KMS-11 (cell line): ENCODE measurements at regions not wholly inside any gene's neighbourhood (a gene's known extent, or its start where the extent isn't known, plus 50 kb on each side); places are given as distances from the start of the nearest gene placed in this dataset.

Experiments used
- H2AFZ ChIP-seq: fragments of 200-600 bp; sonication (generic); 2 replicates; pipeline ENCODE4 v1.6.1; 2016; ENCODE audit warnings: antibody characterized with exemption, mixed run types, low read depth
- H3K27ac ChIP-seq: fragments of 200-600 bp; sonication (generic); 2 replicates; pipeline ENCODE4 v1.6.1; 2016; ENCODE audit warnings: mild to moderate bottlenecking, mixed run types
- H3K27me3 ChIP-seq: fragments of 200-600 bp; sonication (generic); 2 replicates; pipeline ENCODE4 v1.6.1; 2017; ENCODE audit warnings: mild to moderate bottlenecking, low read depth, mixed run types, moderate library complexity; ENCODE audit not compliant: insufficient read depth
- H3K36me3 ChIP-seq: fragments of 200-600 bp; sonication (generic); 2 replicates; pipeline ENCODE4 v1.6.1; 2017; ENCODE audit warnings: mild to moderate bottlenecking, mixed run types; ENCODE audit not compliant: insufficient read depth
- H3K4me1 ChIP-seq: fragments of 200-600 bp; sonication (generic); 2 replicates; pipeline ENCODE4 v1.6.1; 2016; ENCODE audit warnings: mild to moderate bottlenecking, low read depth, mixed run types; ENCODE audit not compliant: poor library complexity, severe bottlenecking
- H3K4me2 ChIP-seq: fragments of 200-600 bp; sonication (generic); 2 replicates; pipeline ENCODE4 v1.7.0; 2016; ENCODE audit warnings: mild to moderate bottlenecking, mixed run types
- H3K4me3 ChIP-seq: fragments of 200-600 bp; sonication (generic); IDR thresholded peaks from 2 replicates; pipeline ENCODE4 v1.6.1; 2017; ENCODE audit warnings: low read depth, low read length, mixed read lengths; ENCODE audit not compliant: insufficient read depth
- H3K79me2 ChIP-seq: fragments of 200-600 bp; sonication (generic); 2 replicates; pipeline ENCODE4 v1.6.1; 2016; ENCODE audit warnings: low read depth, mixed run types; ENCODE audit not compliant: insufficient read depth
- H3K9ac ChIP-seq: fragments of 200-600 bp; sonication (generic); 2 replicates; pipeline ENCODE4 v1.6.1; 2016; ENCODE audit warnings: mild to moderate bottlenecking, mixed run types
- H4K20me1 ChIP-seq: fragments of 200-600 bp; sonication (generic); 2 replicates; pipeline ENCODE4 v1.6.1; 2016; ENCODE audit warnings: mild to moderate bottlenecking, mixed run types; ENCODE audit not compliant: insufficient read depth
- CTCF ChIP-seq: fragments of 200-600 bp; sonication (generic); conservative IDR thresholded peaks from 2 replicates; pipeline ENCODE4 v1.6.1; 2017; ENCODE audit warnings: low read depth, mild to moderate bottlenecking, antibody characterized with exemption, low read length, moderate library complexity, mixed read lengths

- H3K27ac ChIP-seq = no peak overlapping the region
- H3K27me3 ChIP-seq = no peaks in the 10 kb centered on the region
- H3K4me3 ChIP-seq = no peak overlapping the region
- TF ChIP-seq CTCF = no peak
- H3K4me1 ChIP-seq = no peaks in the 10 kb centered on the region
- H4K20me1 ChIP-seq = no peaks in the 10 kb centered on the region
- no peak overlapping the region for H2AFZ ChIP-seq
- no peaks in the 10 kb centered on the region for H3K36me3 ChIP-seq
- no peak overlapping the region for H3K4me2 ChIP-seq
- H3K9ac ChIP-seq = no peak overlapping the region
- no peaks in the 10 kb centered on the region for H3K79me2 ChIP-seq
Observed at GRCh38 chr9:89887286-89887685, 282.5 kb downstream of the GADD45G start.

GRCh38 chr9:89888233-89888632 lies 283.4 kb downstream of the GADD45G start:
- Histone ChIP-seq H2AFZ (no peak overlapping the region), H3K4me2 (no peak overlapping the region), H3K36me3 (no peaks in the 10 kb centered on the region), H3K27me3 (no peaks in the 10 kb centered on the region), H3K4me3 (no peak overlapping the region), H3K27ac (no peak overlapping the region), H3K9ac (no peak overlapping the region), H3K79me2 (no peaks in the 10 kb centered on the region), H4K20me1 (no peaks in the 10 kb centered on the region), H3K4me1 (no peaks in the 10 kb centered on the region)
- no peak for TF ChIP-seq CTCF

GRCh38 chr9:89888677-89889076 lies 283.9 kb downstream of the GADD45G start:
- H3K79me2 ChIP-seq = no peaks in the 10 kb centered on the region
- no peak overlapping the region for H3K27ac ChIP-seq
- no peak overlapping the region for H2AFZ ChIP-seq
- TF ChIP-seq CTCF = no peak
- no peak overlapping the region for H3K4me3 ChIP-seq
- no peak overlapping the region for H3K9ac ChIP-seq
- no peaks in the 10 kb centered on the region for H3K36me3 ChIP-seq
- H4K20me1 ChIP-seq = no peaks in the 10 kb centered on the region
- H3K4me2 ChIP-seq = no peak overlapping the region
- no peaks in the 10 kb centered on the region for H3K4me1 ChIP-seq
- no peaks in the 10 kb centered on the region for H3K27me3 ChIP-seq

GRCh38 chr9:89889865-89890264 lies 285.1 kb downstream of the GADD45G start:
- H3K4me1 ChIP-seq = no peaks in the 10 kb centered on the region
- H3K27ac ChIP-seq = no peak overlapping the region
- no peaks in the 10 kb centered on the region for H3K27me3 ChIP-seq
- H2AFZ ChIP-seq = no peak overlapping the region
- H3K9ac ChIP-seq = no peak overlapping the region
- H3K4me2 ChIP-seq = no peak overlapping the region
- H4K20me1 ChIP-seq = no peaks in the 10 kb centered on the region
- no peak overlapping the region for H3K4me3 ChIP-seq
- H3K79me2 ChIP-seq = no peaks in the 10 kb centered on the region
- TF ChIP-seq CTCF = no peak
- no peaks in the 10 kb centered on the region for H3K36me3 ChIP-seq
